ENCODE measurements at regions not wholly inside any gene's neighbourhood (a gene's known extent, or its start where the extent isn't known, plus 50 kb on each side); places are given as distances from the start of the nearest gene placed in this dataset.
A peak's percentile ranks its signal among the peaks of the same experiment; 100 is the strongest.
"Not testable (repeated sequence)": the region's sequence is repeated elsewhere in the genome, so short reads cannot be mapped to it uniquely, and the experiment has no call there.

DNA sequence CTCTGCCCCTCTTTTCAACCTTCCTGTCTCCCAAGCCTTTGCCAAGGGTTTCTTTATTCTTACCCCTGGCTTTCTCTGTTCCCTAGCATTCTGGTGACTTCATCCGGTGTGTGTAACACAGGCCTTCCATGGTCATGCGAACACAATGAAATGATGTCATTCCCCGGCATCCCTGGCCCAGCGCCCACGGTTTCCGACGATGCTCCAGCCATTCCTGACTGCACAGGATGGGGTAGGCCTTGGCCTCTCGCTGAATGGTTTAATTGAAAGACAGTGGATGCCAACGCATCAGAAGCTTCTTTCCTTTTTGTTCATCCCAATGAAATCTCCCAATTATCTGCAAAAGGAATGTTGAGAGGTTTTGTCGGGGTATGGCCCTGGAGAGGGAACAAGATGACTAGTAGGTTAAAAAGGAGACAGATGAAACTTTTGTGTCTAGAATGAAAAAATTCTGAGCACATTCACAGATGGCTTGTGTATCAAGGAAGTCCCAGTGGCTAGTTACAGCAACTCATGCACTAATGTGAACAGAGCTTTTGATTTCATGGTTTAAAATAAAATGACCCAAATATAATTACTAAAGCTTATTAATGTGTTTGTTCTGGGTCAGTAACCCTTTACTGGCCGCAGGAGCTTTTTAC is 655.0 kb downstream of the QKI start:
- H3K27me3 Mint-ChIP-seq: peaks cover 4% of the 10 kb centered on the region
- H3K36me3 Mint-ChIP-seq (ENCODE audit: low read depth): no peaks in the 10 kb centered on the region
- H3K27ac Mint-ChIP-seq: no peak overlapping the region
- H3K4me1 Mint-ChIP-seq: no peaks in the 10 kb centered on the region
- H3K4me3 Mint-ChIP-seq: no peak overlapping the region
- DNase-seq (no peak), ATAC-seq (no peak)
- peaks cover 11% of the 10 kb centered on the region for H3K9me3 Mint-ChIP-seq

DNA sequence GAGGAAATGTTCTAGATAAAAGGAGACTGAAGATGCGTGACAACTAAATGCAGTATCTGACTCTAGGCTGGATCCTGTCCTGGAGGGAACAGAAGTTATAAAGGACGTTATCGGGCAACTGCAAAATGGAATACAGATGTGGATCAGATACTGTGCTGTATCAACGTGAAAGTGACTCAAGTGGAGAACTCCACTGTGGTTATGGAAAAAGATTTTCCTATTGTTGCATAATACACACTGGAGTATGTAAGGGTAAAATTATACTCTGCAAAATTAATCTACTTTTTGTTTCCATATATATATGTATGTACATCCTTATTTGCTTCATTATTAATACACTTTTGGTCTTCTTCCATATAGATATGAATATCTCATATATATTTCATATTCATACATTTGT is 654.0 kb downstream of the QKI start:
- no peak overlapping the region for H3K27ac Mint-ChIP-seq
- peaks cover 11% of the 10 kb centered on the region for H3K9me3 Mint-ChIP-seq
- no peaks in the 10 kb centered on the region for H3K36me3 Mint-ChIP-seq (ENCODE audit: low read depth)
- peaks cover 2% of the 10 kb centered on the region for H3K27me3 Mint-ChIP-seq
- no peaks in the 10 kb centered on the region for H3K4me1 Mint-ChIP-seq
- DNase-seq (no peak), ATAC-seq (no peak)
- no peak overlapping the region for H3K4me3 Mint-ChIP-seq

DNA sequence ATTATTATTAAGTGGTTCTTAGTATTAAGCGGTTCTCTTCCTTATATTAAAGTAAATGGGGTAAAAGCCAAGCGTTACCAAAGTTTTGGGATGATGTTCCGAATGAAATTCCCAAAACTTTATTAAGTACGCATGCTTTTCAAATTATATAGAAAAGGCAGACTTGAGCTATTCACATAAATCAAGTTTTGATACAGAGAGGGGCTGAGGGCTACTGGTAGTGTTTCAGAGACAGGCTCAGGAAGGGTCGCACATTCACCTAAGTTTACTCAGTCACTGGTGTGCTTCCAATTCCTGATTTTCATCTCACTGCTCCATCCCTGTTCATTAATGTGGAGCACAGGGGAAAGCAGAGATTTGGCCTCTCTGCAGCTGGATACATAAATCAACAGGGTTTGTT is 652.2 kb downstream of the QKI start:
- H3K27ac Mint-ChIP-seq: no peak overlapping the region
- H3K27me3 Mint-ChIP-seq: peaks cover 5% of the 10 kb centered on the region
- DNase-seq: no peak
- H3K4me3 Mint-ChIP-seq: no peak overlapping the region
- no peak for ATAC-seq
- no peaks in the 10 kb centered on the region for H3K9me3 Mint-ChIP-seq
- no peaks in the 10 kb centered on the region for H3K36me3 Mint-ChIP-seq (ENCODE audit: low read depth)
- H3K4me1 Mint-ChIP-seq: no peaks in the 10 kb centered on the region

DNA sequence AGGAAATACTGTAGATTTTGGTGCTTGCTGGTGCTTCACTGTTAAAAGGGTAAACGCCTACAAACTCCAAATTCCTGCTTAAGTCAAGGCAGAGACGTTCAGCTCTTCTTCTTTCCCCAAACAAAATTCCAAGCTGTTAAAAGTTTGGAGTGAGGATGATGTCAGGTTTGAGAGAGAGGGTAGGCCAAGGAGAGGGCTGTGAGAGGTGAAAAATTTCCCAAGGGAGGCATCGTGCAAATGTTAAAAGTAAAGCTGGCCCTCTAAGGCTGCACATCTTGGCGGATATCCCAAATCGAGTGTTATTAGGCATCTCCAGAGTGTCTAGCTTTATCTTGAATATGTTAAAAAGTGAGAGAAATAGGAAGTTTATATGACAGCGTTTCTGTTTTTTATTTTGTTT is 651.8 kb downstream of the QKI start:
- DNase-seq (no peak), ATAC-seq (no peak)
- H3K4me3 Mint-ChIP-seq: no peak overlapping the region
- no peak overlapping the region for H3K27ac Mint-ChIP-seq
- H3K36me3 Mint-ChIP-seq (ENCODE audit: low read depth): no peaks in the 10 kb centered on the region
- no peaks in the 10 kb centered on the region for H3K4me1 Mint-ChIP-seq
- H3K9me3 Mint-ChIP-seq: no peaks in the 10 kb centered on the region
- H3K27me3 Mint-ChIP-seq: peaks cover 9% of the 10 kb centered on the region

DNA sequence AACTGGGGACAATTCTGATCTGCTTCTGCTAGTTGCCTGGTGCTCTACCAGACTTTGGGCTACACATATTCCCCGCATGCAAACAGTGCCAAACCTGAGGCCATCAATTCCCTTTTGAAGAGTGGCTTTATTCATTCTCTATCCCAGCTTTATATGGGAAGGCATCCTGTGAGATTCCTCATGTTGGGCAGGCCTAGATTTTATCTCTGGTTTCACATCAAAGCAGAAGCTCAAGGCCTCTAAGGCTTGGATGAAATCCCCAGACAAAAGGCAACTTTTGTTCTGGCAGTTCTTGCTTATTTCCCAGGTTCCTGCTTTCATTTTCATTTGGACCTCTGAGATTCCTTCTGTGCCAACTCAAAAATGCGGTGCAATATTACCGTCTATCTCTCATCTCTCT is 648.8 kb downstream of the QKI start:
- DNase-seq (no peak), ATAC-seq (no peak)
- no peaks in the 10 kb centered on the region for H3K36me3 Mint-ChIP-seq (ENCODE audit: low read depth)
- no peak overlapping the region for H3K27ac Mint-ChIP-seq
- no peaks in the 10 kb centered on the region for H3K4me1 Mint-ChIP-seq
- peaks cover 9% of the 10 kb centered on the region for H3K27me3 Mint-ChIP-seq
- H3K9me3 Mint-ChIP-seq: no peaks in the 10 kb centered on the region
- no peak overlapping the region for H3K4me3 Mint-ChIP-seq

DNA sequence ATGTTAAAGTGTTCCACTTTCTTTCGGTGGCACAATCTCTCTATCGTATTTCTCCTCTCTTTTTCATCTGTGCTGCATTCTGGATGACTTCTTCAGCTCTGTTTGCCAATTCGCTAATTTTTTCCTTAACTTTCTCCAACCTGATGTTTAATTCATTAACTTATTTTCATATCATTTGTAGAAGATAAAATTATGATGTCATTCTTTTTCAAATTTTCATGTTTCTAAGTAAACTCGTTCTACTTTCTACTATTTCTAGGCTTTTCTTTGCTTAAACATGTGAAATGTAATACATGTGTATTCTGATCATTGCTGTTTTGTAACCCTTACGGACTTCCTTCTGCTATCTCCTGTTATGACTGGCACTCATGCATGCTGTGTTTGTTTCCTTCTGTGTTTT is 648.4 kb downstream of the QKI start:
- Mint-ChIP-seq H3K4me1 (no peaks in the 10 kb centered on the region), H3K4me3 (no peak overlapping the region), H3K27me3 (peaks cover 9% of the 10 kb centered on the region), H3K36me3 (ENCODE audit: low read depth) (no peaks in the 10 kb centered on the region), H3K9me3 (no peaks in the 10 kb centered on the region), H3K27ac (no peak overlapping the region)
- DNase-seq: no peak
- ATAC-seq: no peak

DNA sequence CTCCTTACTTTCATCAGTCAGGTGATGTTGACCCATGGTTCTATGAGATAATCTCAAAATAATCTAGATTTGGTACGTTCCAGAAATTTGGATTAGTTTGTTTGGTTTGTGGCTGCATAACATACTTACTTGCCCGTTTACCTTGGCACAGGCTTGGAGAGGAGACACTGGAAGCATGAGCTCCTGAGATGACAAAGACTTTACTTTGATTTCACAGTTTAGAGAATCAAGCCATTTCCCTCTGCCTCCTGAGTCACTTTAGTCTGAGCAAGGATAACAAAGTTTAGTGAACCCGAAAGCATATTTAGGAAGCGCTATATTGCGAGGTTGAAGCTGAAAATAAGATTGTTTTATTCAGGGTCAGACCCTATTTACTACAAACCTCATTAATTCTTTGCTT is 643.4 kb downstream of the QKI start:
- H3K27me3 Mint-ChIP-seq: peaks cover 7% of the 10 kb centered on the region
- ATAC-seq (no peak), DNase-seq (no peak)
- H3K4me3 Mint-ChIP-seq: no peak overlapping the region
- H3K36me3 Mint-ChIP-seq (ENCODE audit: low read depth): no peaks in the 10 kb centered on the region
- H3K27ac Mint-ChIP-seq: no peak overlapping the region
- H3K4me1 Mint-ChIP-seq: no peaks in the 10 kb centered on the region
- no peaks in the 10 kb centered on the region for H3K9me3 Mint-ChIP-seq

DNA sequence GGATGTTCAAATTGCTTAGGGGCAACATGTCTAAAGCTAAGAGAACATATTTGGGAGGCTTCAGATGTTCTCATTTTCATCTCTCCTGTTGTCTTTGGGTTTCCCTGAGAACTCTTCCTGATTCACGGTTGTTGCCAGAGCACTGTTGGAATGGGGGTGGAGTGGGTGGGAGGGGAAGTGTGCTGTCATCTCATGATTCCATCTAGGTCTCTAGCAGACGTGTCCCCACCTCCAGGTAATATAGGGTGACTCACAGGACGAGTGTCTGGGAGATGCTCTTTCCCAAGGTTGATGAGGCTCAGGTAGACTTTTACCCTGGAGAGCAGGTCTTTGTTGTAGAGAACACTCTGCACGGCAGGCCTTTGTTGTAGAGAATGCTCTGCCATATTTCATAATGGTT is 636.9 kb downstream of the QKI start:
- Mint-ChIP-seq H3K4me3 (no peak overlapping the region), H3K36me3 (ENCODE audit: low read depth) (no peaks in the 10 kb centered on the region), H3K4me1 (no peaks in the 10 kb centered on the region), H3K9me3 (no peaks in the 10 kb centered on the region), H3K27ac (no peak overlapping the region), H3K27me3 (peaks cover 2% of the 10 kb centered on the region)
- no peak for ATAC-seq
- no peak for DNase-seq

DNA sequence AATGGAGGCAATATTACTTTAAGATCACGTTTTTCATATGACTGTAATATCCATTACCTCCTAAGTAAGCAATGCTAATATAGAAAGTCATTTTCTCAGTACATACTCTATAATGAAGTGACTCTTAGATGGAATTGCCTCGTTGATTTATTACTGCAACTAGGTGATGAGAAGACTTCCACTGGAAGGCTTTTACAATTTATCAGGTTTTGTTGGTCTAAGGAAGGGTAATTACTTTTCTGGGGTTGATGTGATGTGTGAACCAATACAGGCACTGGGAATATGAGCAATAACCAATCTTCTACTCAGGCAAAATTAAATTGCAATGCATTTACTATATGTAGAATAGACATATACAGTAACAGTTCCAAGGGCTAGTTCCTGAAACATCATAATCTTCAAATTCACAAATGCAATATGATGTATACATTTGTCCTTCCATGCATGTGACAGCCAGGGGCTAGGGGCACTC is 635.0 kb downstream of the QKI start:
- H3K27ac Mint-ChIP-seq: no peak overlapping the region
- peaks cover 2% of the 10 kb centered on the region for H3K27me3 Mint-ChIP-seq
- no peaks in the 10 kb centered on the region for H3K36me3 Mint-ChIP-seq (ENCODE audit: low read depth)
- DNase-seq: no peak
- no peaks in the 10 kb centered on the region for H3K4me1 Mint-ChIP-seq
- no peak for ATAC-seq
- no peak overlapping the region for H3K4me3 Mint-ChIP-seq
- no peaks in the 10 kb centered on the region for H3K9me3 Mint-ChIP-seq

DNA sequence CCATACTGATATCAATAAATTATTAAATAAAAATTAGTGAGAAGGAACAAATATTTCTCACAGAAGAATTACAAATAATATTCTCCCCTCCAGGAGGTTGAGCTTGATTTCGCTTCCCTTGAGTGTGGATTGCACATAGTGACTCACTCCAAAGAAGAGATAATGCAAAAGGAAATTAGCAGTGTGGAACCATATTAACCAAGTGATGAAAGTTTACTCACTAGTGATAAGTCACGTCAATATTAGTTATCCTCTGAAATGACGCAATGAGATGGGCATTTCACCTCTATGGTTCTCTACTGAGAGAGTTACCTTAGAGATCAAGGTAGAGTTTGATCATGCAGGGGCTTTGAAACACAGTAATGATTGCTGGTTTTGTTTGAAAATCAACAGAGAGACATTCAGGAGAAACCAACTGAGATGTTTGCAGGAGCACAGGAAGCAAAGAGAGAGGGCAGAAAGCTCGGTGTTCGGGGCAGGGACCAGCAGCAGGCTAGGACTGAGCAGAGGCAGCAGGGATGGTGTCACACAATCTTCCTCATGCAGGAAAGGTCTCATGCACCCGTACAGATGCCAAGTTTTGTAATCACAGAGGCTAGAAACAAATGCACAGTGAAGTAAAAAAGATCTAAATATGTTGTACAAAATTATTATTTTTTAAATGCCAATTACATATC is 634.5 kb downstream of the QKI start:
- ATAC-seq: no peak
- no peaks in the 10 kb centered on the region for H3K36me3 Mint-ChIP-seq (ENCODE audit: low read depth)
- peaks cover 2% of the 10 kb centered on the region for H3K27me3 Mint-ChIP-seq
- no peak overlapping the region for H3K4me3 Mint-ChIP-seq
- no peaks in the 10 kb centered on the region for H3K9me3 Mint-ChIP-seq
- DNase-seq: no peak
- H3K4me1 Mint-ChIP-seq: no peaks in the 10 kb centered on the region
- H3K27ac Mint-ChIP-seq: no peak overlapping the region

DNA sequence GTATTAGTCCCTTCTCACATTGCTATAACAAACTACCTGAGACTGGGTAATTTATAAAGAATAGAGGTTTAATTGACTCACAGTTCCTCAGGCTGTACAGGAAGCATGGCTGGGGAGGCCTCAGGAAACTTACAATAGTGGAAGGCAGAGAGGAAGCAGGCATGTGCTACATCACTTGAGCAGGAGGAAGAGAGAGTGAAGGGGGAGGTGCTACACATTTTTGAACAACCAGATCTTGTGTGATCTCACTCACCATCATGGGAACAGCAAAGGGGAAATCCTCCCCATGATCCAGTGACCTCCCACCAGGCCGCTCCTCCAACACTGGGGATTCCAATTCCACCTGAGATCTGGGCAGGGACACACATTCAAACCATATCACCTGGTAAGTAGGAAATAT is 630.6 kb downstream of the QKI start:
- Mint-ChIP-seq H3K9me3 (no peaks in the 10 kb centered on the region), H3K4me1 (no peaks in the 10 kb centered on the region), H3K4me3 (no peak overlapping the region), H3K27me3 (peaks cover 2% of the 10 kb centered on the region), H3K36me3 (ENCODE audit: low read depth) (no peaks in the 10 kb centered on the region), H3K27ac (no peak overlapping the region)
- DNase-seq (no peak), ATAC-seq (no peak)

DNA sequence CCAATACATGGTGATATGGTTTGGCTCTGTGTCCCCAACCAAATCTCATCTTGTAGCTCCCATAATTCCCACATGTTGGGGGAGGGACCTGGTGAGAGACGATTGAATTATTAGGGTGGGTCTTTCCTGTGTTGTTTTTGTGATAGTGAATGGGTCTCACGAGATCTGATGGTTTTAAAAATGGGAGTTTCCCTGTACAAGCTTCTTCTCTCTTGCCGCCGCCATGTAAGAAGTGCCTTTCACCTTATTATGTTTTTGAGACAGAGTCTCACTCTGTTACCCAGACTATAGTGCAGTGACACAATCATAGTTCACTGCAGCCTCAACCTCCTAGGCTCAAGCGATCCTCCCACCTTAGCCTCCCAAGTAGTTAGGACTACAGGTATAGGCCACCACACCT is 629.1 kb downstream of the QKI start:
- DNase-seq; H3K27ac Mint-ChIP-seq; H3K27me3 Mint-ChIP-seq; H3K36me3 Mint-ChIP-seq (ENCODE audit: low read depth); ATAC-seq; H3K4me3 Mint-ChIP-seq; H3K4me1 Mint-ChIP-seq; H3K9me3 Mint-ChIP-seq: not testable (repeated sequence)

DNA sequence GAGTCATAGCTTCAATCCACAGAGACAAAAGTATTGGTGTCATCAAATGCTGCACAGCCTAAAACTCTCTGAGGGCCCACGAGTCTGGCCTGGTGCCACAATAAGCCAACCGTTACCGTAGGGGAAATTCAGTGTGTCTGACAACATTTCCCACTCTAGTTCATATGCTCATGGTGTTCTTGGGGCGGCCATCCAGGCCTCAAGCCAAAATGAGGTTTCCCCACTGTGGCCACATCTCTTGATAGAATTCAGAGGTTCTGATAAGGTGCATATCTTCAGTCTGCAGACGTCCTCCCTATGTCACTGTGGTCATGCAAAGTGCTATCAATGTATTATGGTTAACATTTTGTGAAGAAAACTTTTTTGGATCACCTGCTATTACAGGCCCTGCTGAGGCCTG is 627.7 kb downstream of the QKI start:
- Mint-ChIP-seq H3K36me3 (ENCODE audit: low read depth) (no peaks in the 10 kb centered on the region), H3K4me3 (no peak overlapping the region), H3K9me3 (no peaks in the 10 kb centered on the region), H3K4me1 (no peaks in the 10 kb centered on the region), H3K27me3 (peaks cover 4% of the 10 kb centered on the region), H3K27ac (no peak overlapping the region)
- DNase-seq (no peak), ATAC-seq (no peak)

DNA sequence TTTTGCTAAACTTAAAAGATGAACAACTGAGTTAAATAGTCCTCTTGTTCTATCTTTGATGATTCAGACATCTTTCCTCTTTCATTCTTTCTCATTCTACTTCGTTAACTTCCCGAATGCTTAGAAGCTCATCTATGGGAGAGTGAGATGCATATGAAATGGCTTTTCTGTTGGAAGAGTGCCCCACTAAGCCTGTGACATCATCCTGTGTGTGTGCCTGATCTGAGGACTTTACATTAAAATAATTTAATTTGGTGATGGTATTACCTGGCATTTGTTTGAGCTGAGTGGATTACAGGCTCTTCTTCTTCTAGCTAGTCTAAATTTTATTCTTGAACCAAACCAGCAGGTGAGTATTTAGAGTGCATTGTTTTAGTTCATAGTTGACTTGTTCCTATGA is 626.5 kb downstream of the QKI start:
- H3K9me3 Mint-ChIP-seq: no peaks in the 10 kb centered on the region
- no peaks in the 10 kb centered on the region for H3K36me3 Mint-ChIP-seq (ENCODE audit: low read depth)
- DNase-seq (no peak), ATAC-seq (no peak)
- no peaks in the 10 kb centered on the region for H3K4me1 Mint-ChIP-seq
- no peak overlapping the region for H3K27ac Mint-ChIP-seq
- H3K27me3 Mint-ChIP-seq: peaks cover 4% of the 10 kb centered on the region
- no peak overlapping the region for H3K4me3 Mint-ChIP-seq

DNA sequence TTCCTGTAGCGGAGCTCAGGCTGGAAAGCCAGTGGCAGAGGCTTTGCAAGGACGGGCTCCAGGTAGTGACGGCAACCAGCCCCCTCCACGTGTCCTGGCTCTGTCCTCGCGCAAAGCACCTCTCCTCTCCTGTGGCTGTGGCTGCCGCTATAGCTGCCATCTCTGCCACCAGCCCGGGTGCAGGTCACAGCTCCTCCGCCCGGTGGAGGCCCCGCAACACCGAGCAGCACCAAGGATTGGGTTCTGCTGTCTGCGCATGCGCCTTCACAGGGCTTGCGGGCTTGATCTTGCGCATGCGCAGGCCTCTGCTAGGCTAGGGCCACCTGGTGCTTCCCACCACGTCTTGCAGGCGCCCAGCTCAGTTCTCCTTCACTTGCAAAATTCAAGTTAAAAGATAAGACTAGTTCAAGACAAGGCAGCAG is 625.4 kb downstream of the QKI start:
- Mint-ChIP-seq H3K9me3 (no peaks in the 10 kb centered on the region), H3K4me3 (no peak overlapping the region), H3K4me1 (no peaks in the 10 kb centered on the region), H3K27me3 (peaks cover 4% of the 10 kb centered on the region), H3K36me3 (ENCODE audit: low read depth) (no peaks in the 10 kb centered on the region), H3K27ac (no peak overlapping the region)
- ATAC-seq (peak; percentile 33), DNase-seq (peak; percentile 2)

Data from activated naive CD8-positive, alpha-beta T cell treated with anti-CD3 and anti-CD28 coated beads, Interleukin-2, amount 50 U/mL, for 24 hours (primary cell).